ENCODE measurements at regions not wholly inside any gene's neighbourhood (a gene's known extent, or its start where the extent isn't known, plus 50 kb on each side); places are given as distances from the start of the nearest gene placed in this dataset.

GRCh38 chr2:224209555-224210285 lies 170.6 kb upstream of the SERPINE2 start:
- TF ChIP-seq, protein P1, sequence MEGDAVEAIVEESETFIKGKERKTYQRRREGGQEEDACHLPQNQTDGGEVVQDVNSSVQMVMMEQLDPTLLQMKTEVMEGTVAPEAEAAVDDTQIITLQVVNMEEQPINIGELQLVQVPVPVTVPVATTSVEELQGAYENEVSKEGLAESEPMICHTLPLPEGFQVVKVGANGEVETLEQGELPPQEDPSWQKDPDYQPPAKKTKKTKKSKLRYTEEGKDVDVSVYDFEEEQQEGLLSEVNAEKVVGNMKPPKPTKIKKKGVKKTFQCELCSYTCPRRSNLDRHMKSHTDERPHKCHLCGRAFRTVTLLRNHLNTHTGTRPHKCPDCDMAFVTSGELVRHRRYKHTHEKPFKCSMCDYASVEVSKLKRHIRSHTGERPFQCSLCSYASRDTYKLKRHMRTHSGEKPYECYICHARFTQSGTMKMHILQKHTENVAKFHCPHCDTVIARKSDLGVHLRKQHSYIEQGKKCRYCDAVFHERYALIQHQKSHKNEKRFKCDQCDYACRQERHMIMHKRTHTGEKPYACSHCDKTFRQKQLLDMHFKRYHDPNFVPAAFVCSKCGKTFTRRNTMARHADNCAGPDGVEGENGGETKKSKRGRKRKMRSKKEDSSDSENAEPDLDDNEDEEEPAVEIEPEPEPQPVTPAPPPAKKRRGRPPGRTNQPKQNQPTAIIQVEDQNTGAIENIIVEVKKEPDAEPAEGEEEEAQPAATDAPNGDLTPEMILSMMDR (IDR thresholded peaks at IDR 0.05; ENCODE audit: insufficient read depth, low read length, poor library complexity, severe bottlenecking): no peak
- Histone ChIP-seq H3K4me3 (ENCODE audit: low read depth, low read length) (no peak overlapping the region), H3K27me3 (ENCODE audit: control insufficient read depth, insufficient read depth, low read length) (no peaks in the 10 kb centered on the region), H3K36me3 (ENCODE audit: control insufficient read depth, insufficient read depth, low read length) (no peaks in the 10 kb centered on the region)
- DNase-seq (ENCODE audit: low read depth): no peak

- Histone ChIP-seq H3K4me3 (ENCODE audit: low read depth, low read length) (no peak overlapping the region), H3K36me3 (ENCODE audit: control insufficient read depth, insufficient read depth, low read length) (no peaks in the 10 kb centered on the region), H3K27me3 (ENCODE audit: control insufficient read depth, insufficient read depth, low read length) (no peaks in the 10 kb centered on the region)
- DNase-seq (ENCODE audit: low read depth): no peak
- TF ChIP-seq, protein P1 (IDR thresholded peaks at IDR 0.05; ENCODE audit: insufficient read depth, low read length, poor library complexity, severe bottlenecking): no peak
Measured at GRCh38 chr2:224208443-224208842, 169.4 kb upstream of the SERPINE2 start.

DNA sequence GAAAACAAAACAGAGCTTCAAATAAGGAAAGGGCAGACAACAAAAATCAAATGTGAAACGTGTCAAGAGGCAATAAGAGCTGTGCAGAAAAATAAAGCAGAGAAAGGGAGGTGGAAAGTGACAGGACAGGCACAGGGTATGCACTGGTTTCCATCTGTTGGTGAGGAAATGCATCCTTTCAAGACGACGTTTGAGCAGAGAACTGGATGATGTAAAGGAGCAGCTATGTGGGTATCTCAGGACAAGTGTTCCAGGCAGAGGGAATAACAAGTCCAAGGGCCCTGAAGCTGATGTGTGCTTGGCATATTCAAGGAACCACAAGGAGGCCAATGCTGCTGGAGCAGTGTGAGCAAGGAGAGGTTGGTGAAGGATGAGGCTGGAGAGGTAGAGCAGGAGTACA lies 168.9 kb upstream of the SERPINE2 start:
- TF ChIP-seq, protein P1 (IDR thresholded peaks at IDR 0.05; ENCODE audit: insufficient read depth, low read length, poor library complexity, severe bottlenecking): no peak
- Histone ChIP-seq H3K36me3 (ENCODE audit: control insufficient read depth, insufficient read depth, low read length) (no peaks in the 10 kb centered on the region), H3K27me3 (ENCODE audit: control insufficient read depth, insufficient read depth, low read length) (no peaks in the 10 kb centered on the region), H3K4me3 (ENCODE audit: low read depth, low read length) (no peak overlapping the region)
- no peak for DNase-seq (ENCODE audit: low read depth)

GRCh38 chr2:224206816-224207215 lies 167.7 kb upstream of the SERPINE2 start:
- TF ChIP-seq, protein P1 (IDR thresholded peaks at IDR 0.05; ENCODE audit: insufficient read depth, low read length, poor library complexity, severe bottlenecking): no peak
- Histone ChIP-seq H3K4me3 (ENCODE audit: low read depth, low read length) (no peak overlapping the region), H3K27me3 (ENCODE audit: control insufficient read depth, insufficient read depth, low read length) (no peaks in the 10 kb centered on the region), H3K36me3 (ENCODE audit: control insufficient read depth, insufficient read depth, low read length) (no peaks in the 10 kb centered on the region)
- DNase-seq (ENCODE audit: low read depth): no peak

DNA sequence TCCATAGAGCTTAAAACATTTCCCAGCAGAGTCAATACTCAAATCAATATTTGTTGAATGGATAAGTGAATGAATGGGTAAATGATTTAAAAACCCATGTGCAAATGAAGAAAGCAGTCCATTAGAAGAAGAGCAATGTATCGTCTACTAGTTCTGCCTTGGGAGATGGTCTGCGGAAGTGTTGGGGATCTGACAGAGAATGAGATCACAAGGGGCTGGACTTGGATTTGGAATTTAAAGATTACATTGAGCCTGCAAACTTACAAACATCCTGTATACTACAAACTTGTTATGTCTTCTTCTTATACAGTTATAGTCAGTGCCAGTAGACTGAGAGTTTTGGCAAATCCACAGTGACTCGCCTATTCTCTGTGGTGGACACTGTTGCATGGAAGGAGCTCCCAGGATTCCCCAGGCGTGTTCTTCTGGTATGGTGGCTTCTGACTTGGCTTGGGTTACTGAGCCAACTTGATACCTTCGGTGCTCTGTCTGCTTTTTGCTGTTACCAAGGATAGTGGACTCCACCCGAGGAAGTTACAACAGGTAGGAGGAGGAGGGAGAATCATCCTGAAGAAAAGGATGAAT lies 163.3 kb upstream of the SERPINE2 start:
- TF ChIP-seq, protein P1 (IDR thresholded peaks at IDR 0.05; ENCODE audit: insufficient read depth, low read length, poor library complexity, severe bottlenecking): no peak
- DNase-seq (ENCODE audit: low read depth): no peak
- no peaks in the 10 kb centered on the region for H3K36me3 ChIP-seq (ENCODE audit: control insufficient read depth, insufficient read depth, low read length)
- no peaks in the 10 kb centered on the region for H3K27me3 ChIP-seq (ENCODE audit: control insufficient read depth, insufficient read depth, low read length)
- no peak overlapping the region for H3K4me3 ChIP-seq (ENCODE audit: low read depth, low read length)

- no peaks in the 10 kb centered on the region for H3K36me3 ChIP-seq (ENCODE audit: control insufficient read depth, insufficient read depth, low read length)
- TF ChIP-seq, protein P1 (IDR thresholded peaks at IDR 0.05; ENCODE audit: insufficient read depth, low read length, poor library complexity, severe bottlenecking): no peak
- H3K4me3 ChIP-seq (ENCODE audit: low read depth, low read length): no peak overlapping the region
- H3K27me3 ChIP-seq (ENCODE audit: control insufficient read depth, insufficient read depth, low read length): no peaks in the 10 kb centered on the region
- DNase-seq (ENCODE audit: low read depth): no peak
Measured at GRCh38 chr2:224198436-224198835, 159.3 kb upstream of the SERPINE2 start.

All from kidney epithelial cell (primary cell).